ENCODE measurements at regions not wholly inside any gene's neighbourhood (a gene's known extent, or its start where the extent isn't known, plus 50 kb on each side); places are given as distances from the start of the nearest gene placed in this dataset.

GRCh38 chrX:4249401-4249800, 536.0 kb upstream of the PRKX start:
- ChIA-PET POLR2A (no interaction called here), CTCF (no interaction called here)
- no peak overlapping the region for H3K4me3 ChIP-seq (ENCODE audit: low read depth, low read length)
- no peak for TF ChIP-seq CTCF (IDR thresholded peaks at IDR 0.05; ENCODE audit: insufficient read depth, low read length, missing control alignments)
- no peak for DNase-seq (ENCODE audit: low read depth, low spot score)

GRCh38 chrX:4243759-4244158, 530.3 kb upstream of the PRKX start:
- H3K4me3 ChIP-seq (ENCODE audit: low read depth, low read length), result no peak overlapping the region
- no peak for DNase-seq (ENCODE audit: low read depth, low spot score)
- CTCF ChIA-PET, result no interaction called here
- POLR2A ChIA-PET, result no interaction called here
- TF ChIP-seq CTCF (IDR thresholded peaks at IDR 0.05; ENCODE audit: insufficient read depth, low read length, missing control alignments), result no peak

- no peak overlapping the region for H3K4me3 ChIP-seq (ENCODE audit: low read depth, low read length)
- no peak for TF ChIP-seq CTCF (IDR thresholded peaks at IDR 0.05; ENCODE audit: insufficient read depth, low read length, missing control alignments)
- POLR2A ChIA-PET, result no interaction called here
- DNase-seq (ENCODE audit: low read depth, low spot score), result no peak
- CTCF ChIA-PET, result no interaction called here
Observed at GRCh38 chrX:4240541-4241194, 527.2 kb upstream of the PRKX start.

- POLR2A ChIA-PET, result no interaction called here
- no peak for DNase-seq (ENCODE audit: low read depth, low spot score)
Observed at GRCh38 chrX:4239650-4240540, 526.4 kb upstream of the PRKX start.

GRCh38 chrX:4238916-4239315, 525.5 kb upstream of the PRKX start:
- DNase-seq (ENCODE audit: low read depth, low spot score), result no peak
- no peak overlapping the region for H3K4me3 ChIP-seq (ENCODE audit: low read depth, low read length)
- CTCF ChIA-PET, result no interaction called here
- TF ChIP-seq CTCF (IDR thresholded peaks at IDR 0.05; ENCODE audit: insufficient read depth, low read length, missing control alignments), result no peak
- POLR2A ChIA-PET, result no interaction called here

More at GRCh38 chrX:4239650-4240540, 526.4 kb upstream of the PRKX start:
- CTCF ChIA-PET, result no interaction called here
- H3K4me3 ChIP-seq (ENCODE audit: low read depth, low read length), result no peak overlapping the region
- no peak for TF ChIP-seq CTCF (IDR thresholded peaks at IDR 0.05; ENCODE audit: insufficient read depth, low read length, missing control alignments)

- no peak overlapping the region for H3K4me3 ChIP-seq (ENCODE audit: low read depth, low read length)
- ChIA-PET CTCF (no interaction called here), POLR2A (no interaction called here)
- TF ChIP-seq CTCF (IDR thresholded peaks at IDR 0.05; ENCODE audit: insufficient read depth, low read length, missing control alignments), result no peak
- no peak for DNase-seq (ENCODE audit: low read depth, low spot score)
Observed at GRCh38 chrX:4225086-4225485, 511.6 kb upstream of the PRKX start.

Data from AG04449 (cell line).